Inflammatory macrophage treated with lipopolysaccharide for 1 hour (primary cell): ENCODE measurements at regions not wholly inside any gene's neighbourhood (a gene's known extent, or its start where the extent isn't known, plus 50 kb on each side); places are given as distances from the start of the nearest gene placed in this dataset.

ENCODE experiments used
- DNase-seq, 2 donors: peaks; one replicate each; pipeline ENCODE4 v3.0.0-alpha.2; 2020 to 2022

- DNase-seq, result no peak
These were observed 425.6 kb downstream of the NR2F2 start for GRCh38 chr15:96756146-96756545.

DNA sequence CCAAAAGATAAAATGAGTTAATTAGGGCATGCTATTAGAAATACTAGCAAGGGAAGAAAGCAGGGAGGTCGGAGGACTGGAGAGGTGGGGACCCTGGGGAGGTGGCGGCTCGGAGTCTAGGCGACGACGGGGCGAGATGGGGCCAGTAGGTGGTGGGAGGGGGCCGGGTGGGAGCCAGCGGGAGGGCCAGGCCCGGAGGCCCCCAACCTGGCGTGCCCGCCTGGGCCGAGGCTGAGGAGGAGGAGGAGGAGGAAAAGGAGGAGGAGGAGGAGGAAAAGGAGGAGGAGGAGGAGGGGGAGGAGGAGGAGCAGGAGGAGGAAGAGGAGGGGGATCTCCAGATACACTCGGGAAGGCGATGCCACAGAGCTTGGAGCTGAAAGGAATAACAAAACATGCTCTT, 426.2 kb downstream of the NR2F2 start:
- no peak for DNase-seq

DNA sequence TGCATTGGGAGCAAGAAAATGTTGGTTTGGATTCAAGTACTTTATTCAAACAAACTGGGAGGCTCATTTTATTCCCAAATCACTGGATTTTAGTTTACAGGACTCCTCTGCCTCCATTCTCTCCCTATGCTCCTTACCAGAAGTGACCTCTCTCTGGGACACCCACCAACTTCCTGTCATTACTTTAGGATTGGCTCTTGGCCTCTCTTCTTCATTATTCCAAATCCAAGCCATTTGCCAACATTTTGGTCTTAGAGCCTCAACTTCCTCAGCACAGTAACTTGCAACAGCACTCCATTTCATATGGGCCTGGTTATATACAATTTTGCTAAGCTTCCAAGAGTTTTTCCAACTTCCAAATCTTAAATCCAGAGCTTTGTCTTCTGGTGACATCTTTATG, 432.1 kb downstream of the NR2F2 start:
- DNase-seq, result no peak

DNA sequence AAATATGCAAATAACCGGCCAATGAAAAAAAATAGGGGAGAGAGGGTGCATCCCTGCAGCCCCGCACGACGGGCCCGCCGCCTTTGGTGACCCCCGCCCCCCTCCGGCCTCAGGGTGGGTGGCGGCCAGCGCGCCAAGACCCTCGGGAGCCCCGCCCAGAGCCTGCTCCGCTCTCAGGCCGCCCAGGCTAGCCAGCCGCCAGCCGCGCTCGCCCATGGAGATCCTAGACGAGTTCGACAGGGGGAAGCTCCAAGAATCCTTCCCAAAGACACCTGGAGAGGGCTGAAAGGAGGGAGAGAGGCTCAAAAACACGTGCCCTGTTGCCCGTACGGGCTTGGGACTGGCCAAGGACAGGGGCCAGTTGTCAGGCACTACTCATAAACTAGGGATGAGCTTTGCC, 434.0 kb downstream of the NR2F2 start:
- DNase-seq, result no peak

DNA sequence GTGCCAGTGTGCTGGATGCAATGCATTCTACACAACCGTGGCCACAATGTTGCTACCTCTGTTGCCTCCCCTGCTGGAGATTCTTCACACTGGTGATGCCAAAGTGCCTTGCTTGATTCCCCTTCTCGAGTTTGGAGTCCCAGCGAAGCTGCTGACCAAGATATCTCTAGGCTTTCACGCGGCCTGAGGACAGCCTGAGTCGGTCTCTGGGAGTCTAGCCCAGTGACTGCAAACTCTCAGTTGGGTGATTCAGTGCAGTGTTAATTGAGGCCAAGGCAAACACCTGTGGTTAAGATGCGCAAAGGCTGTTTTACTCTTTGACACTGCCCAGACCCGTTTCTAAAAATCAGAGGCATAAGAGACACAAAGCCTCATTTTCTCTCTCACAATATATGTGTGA, 434.4 kb downstream of the NR2F2 start:
- no peak for DNase-seq

- DNase-seq, result peak; percentile 35 to 59
These were observed 435.9 kb downstream of the NR2F2 start for GRCh38 chr15:96766366-96766765.

DNA sequence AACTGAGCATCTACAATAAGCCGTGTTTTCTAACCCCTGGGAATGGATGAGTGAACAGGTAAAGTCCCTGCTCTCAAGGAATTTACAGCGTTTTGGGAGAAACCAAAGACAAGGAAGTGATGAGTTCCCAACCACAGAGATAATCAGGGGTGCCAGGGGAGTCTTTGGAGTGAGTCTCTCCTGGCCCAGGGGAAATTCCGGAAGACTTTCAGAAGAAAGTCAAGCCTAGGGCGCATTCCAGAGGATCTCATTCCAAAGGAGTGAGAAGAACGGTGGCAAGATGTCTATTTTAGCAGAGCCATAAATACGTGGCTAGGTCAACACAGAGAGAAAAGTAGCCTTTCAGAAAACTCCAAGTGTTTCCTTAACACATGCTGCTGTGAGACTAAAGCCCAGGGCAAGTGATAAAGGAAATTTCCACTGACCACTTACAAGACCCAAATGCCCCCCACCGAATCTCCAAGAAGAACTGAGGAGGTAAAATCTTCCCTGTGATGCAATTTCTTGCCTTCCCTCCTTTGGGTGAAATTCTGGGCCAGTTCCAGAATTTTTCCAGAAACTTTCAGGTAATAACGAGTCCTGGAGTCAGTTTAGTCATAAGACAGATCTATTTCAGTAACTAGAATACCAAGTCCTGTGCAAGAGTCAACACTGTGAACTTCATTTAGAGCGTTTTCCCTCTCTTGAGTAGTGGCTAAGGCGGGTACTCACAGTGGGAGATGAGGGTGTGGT, 437.4 kb downstream of the NR2F2 start:
- no peak for DNase-seq

GRCh38 chr15:96768435-96768789, 437.9 kb downstream of the NR2F2 start:
- DNase-seq, result no peak

DNA sequence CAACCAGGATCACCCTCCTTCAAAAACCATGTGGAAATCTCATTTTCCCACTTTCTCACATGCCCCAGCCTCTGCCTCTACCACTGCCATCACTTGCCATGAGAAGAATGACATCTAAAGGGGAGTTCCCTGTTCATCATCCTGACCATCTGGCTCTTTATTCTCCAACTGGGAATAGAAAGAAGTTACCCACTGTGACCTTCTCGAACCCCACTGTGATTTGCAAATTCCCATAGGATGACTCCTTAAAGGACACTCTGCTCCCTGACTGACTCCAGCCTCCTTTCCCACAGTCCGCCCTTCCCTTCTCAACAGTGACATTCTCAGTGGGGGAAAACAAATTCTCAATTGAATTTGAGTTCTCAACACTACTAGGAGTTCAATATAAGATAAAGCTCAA, 440.5 kb downstream of the NR2F2 start:
- DNase-seq, result no peak

DNA sequence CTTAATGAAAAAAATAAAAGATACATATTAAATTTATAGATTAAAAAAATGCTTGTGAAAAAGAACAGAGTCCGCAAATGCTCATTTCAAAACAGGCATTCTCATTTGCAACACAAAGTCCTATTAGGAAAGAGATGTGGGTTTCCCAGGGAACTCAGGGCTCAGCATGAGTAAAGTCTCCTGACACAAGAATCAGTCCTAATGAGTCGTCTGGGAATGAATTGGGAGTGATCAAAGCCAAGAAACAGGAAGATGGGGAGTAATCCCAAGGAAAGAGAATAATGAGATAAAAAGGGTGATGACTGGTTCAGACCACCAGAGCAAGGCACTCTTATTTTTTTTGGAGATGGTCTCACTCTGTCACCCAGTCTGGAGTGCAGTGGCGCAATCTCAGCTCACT, 443.7 kb downstream of the NR2F2 start:
- no peak for DNase-seq

GRCh38 chr15:96783746-96784145, 453.2 kb downstream of the NR2F2 start:
- no peak for DNase-seq

DNA sequence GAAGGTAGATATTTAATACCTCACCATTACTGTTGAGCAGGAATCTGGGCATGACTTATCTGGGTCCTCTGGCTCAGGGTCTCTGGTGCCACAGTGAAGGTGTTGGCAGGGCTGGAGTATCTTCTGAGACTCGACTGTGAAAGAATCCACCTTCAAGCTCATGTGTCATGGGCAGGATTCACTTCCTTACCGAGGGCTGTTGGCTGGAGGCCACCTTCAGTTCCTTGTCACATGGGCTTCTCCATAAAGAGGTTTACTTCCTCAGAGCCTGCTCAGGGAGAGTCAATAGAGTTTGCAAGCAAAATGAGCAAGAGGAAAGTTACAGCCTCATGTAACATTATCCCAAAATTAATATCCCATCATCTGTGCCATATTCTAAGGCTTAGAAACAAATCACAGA, 459.5 kb downstream of the NR2F2 start:
- DNase-seq, result peak; percentile 4 to 7

DNA sequence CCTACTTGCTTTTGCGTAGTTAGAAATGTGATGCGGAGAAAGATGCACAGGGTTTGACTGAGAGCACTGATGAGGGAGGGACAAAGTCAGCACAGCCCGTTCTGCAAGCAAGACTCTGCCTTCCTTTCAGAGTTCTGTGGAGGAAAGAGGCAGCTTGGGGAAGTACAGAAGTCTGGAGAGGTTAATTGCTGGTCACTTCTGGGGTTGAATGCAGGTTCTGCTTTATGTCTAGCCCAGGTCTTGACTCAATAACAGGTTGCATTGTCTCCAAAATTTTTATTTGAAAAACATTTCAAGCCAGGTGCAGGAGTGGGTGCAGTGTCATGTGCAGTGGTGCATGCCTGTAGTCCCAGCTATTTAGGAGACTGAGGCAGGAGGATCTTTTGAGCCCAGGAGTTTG, 461.7 kb downstream of the NR2F2 start:
- DNase-seq, result no peak

DNA sequence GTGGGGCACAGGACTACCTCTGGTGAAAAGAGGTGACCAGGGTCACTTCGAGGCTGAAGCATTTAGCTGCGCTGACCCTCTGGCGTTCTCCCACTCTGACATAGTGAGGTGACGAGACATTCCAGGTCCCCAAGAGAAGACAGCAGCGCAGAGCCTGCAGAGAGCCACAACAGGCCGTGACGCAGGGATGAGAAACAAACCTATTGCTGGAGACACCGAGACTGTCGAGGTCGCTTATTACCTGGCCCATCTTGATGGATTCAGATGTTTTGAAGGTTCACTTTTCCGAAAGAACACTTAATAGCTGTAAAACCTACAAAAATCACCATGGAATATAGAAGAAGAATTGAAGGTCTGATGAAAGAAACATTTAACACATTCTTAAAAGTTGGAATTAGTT, 466.3 kb downstream of the NR2F2 start:
- DNase-seq, result no peak

GRCh38 chr15:96801576-96802150, 471.2 kb downstream of the NR2F2 start:
- no peak for DNase-seq

GRCh38 chr15:96802611-96803255, 472.2 kb downstream of the NR2F2 start:
- no peak for DNase-seq

DNA sequence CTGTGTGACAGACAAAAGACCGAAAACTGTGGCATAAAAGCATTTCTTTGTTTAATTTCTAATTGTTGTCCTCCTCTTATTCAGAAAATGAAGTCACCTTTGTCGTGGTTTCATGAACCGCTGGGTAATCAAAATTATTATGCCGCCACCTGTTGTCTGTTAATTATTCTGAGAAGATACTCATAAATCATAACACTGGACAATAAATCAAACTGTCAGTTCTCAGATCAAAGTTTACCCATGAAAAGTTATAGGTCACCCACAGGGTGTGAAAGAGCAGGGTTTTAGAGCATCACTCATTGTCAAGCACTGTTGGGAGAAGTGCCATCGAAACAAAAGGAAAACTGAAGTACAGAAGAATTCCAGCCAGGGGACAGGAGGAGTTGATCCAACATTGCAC, 474.3 kb downstream of the NR2F2 start:
- DNase-seq, result no peak

DNA sequence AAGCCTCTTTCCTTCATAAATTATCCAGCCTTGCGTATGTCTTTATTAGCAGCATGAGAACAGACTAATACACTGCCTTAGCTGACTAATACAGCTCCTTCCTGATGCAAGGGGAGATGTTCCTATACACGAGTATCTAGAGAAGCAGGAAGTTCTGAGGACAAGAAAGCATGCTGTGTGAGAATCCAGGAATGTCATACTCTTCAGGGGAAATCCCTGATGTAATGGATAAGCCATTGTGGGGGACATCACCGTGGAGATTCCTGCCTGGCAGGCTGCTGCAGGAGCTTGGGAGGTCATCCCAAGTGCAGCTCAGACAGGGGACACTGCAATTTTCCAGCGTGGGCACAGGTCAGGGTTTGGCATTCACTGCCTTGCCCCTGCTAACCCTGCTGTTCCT, 476.9 kb downstream of the NR2F2 start:
- DNase-seq, result no peak

- DNase-seq, result no peak
These were observed 487.4 kb downstream of the NR2F2 start for GRCh38 chr15:96817900-96818299.

DNA sequence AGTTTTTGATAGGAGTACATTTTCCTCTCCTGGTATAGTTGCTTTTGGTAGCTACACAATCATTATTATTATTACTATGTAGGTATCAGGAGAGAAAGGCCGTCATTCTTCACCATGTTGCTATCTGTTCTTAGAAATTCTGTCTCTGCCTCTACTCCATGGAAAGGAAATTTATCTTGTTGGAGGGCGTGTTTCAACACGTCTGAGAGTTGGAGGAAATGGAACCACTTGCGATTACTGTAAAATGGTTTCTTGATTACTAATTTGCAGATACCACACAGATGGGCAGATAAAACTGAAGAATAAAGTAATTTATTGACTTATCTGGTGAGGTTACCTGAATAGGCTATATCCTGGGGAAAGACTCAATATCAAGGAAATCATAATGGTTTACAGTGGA, 488.4 kb downstream of the NR2F2 start:
- DNase-seq, result no peak

DNA sequence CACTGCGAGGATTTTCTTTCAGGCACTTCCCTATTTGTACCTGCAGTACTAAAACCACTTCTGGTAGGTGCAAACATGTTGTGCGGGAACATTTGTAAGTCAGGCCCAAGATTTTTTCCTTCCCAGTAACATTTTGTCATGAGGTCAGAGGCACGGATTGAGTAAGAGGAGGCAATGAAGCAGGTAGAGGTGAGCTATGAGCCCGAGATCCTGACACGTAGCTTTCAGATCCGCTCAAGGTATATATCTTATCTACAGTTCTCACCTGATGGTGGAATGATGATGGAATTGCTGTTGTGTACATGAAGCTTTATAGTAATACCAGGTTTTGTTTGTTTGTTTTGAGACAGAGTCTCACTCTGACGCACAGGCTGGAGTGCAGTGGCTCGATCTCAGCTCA, 497.5 kb downstream of the NR2F2 start:
- no peak for DNase-seq

DNA sequence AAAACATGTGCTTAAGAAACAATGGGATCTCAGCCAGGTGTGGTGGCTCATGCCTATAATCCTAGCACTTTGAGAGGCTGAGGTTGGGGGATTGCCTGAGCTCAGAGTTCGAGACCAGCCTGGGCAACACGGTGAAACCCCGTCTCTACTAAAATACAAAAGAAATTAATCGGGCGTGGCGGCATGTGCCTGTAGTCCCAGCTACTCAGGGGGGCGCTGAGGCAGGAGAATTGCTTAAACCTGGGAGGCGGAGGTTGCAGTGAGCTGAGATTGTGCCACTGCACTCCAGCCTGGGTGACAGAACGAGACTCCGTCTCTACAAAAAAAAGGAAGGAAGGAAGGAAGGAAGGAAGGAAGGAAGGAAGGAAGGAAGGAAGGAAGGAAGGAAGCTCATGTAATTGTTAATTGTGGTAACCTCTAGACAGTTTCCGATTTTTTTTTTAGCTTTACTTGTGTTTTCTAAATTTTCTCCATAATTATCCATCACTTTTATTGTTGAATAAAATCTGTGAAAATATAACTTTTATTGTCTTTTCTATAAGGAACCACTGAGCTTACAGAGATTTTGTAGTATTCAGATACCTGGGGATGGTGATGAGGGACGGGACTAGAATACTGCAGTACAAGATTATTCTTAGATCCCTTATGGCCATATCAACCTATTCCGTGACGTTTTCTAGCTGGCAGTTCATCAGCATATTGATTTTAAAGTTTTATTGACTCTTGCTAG, 506.9 kb downstream of the NR2F2 start:
- no peak for DNase-seq

- no peak for DNase-seq
These were observed 507.6 kb downstream of the NR2F2 start for GRCh38 chr15:96838081-96838480.
